Upper lobe of left lung (tissue), 4 donors: ENCODE measurements at regions not wholly inside any gene's neighbourhood (a gene's known extent, or its start where the extent isn't known, plus 50 kb on each side); places are given as distances from the start of the nearest gene placed in this dataset.

Experiments used
- CTCF ChIP-seq, 6 experiments: fragments of 450-650 bp in 4 of 6; fragments of 200-600 bp in 2 of 6; sonication (generic) in 2 of 6; IDR thresholded peaks; one replicate each; pipeline ENCODE4 v1.5.1; 2016 to 2019; ENCODE audit warnings: antibody characterized with exemption in 6 of 6
- POLR2A ChIP-seq, 4 donors: fragments of 450-650 bp; IDR thresholded peaks; one replicate each; pipeline ENCODE4 v1.5.1; 2016 to 2017; ENCODE audit warnings: antibody characterized with exemption in 4 of 4, mild to moderate bottlenecking in 2 of 4

GRCh38 chr7:118330388-118330787, 105.9 kb downstream of the ANKRD7 start:
- TF ChIP-seq POLR2A (IDR thresholded peaks at IDR 0.05): no peak
- no peak for TF ChIP-seq CTCF (IDR thresholded peaks at IDR 0.05)
